ENCODE measurements at regions not wholly inside any gene's neighbourhood (a gene's known extent, or its start where the extent isn't known, plus 50 kb on each side); places are given as distances from the start of the nearest gene placed in this dataset.
"Not testable (repeated sequence)": the region's sequence is repeated elsewhere in the genome, so short reads cannot be mapped to it uniquely, and the experiment has no call there.

DNA sequence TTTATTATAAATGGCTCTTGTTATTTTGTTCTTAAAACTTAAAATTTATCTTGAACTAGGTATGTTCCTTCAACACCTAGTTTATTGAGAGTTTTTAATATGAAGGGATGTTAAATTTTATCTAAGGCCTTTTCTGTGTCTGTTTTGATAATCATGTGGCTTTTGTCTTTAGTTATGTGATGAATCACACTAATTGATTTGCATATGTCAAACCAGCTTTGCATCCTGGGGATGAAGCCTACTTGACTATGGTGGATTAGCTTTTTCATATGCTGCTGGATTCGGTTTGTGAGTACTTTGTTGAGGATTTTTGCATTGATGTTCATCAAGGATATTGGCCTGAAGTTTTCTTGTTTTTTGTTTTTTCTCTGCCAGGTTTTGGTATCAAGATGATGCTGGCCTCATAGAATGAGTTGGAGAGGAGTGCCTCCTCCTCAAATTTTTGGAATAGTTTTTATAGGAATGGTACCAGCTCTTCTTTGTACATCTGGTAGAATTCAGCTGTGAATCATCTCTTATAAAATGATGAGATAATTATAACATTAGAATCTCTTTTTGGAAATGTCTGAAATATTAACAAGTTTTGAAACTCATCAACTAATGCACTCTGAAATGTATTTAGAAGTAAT lies 78.7 kb upstream of the AGR3 start:
- DNase-seq: no peak
- Histone ChIP-seq H3K36me3 (ENCODE audit: control insufficient read depth, insufficient read depth, low read length) (no peaks in the 10 kb centered on the region), H3K4me3 (ENCODE audit: low read depth, low read length) (no peak overlapping the region), H3K4me1 (no peaks in the 10 kb centered on the region), H3K27me3 (replicated peaks; ENCODE audit: control insufficient read depth, insufficient read depth, low read length) (no peaks in the 10 kb centered on the region), H3K9me3 (peaks cover 1% of the 10 kb centered on the region; the same call in 1 of the 2 replicates)
- H3K9me3 Mint-ChIP-seq (ENCODE audit: unreplicated experiment): peaks cover 55% of the 10 kb centered on the region
- ChIA-PET CTCF (no interaction called here), POLR2A (no interaction called here)
- BruUV-seq (replicated peaks): no TSS peak
- no peaks in the 10 kb centered on the region for H3K36me3 Mint-ChIP-seq (ENCODE audit: insufficient read depth, unreplicated experiment)
- H3K27ac Mint-ChIP-seq (ENCODE audit: unreplicated experiment): no peak overlapping the region
- H3K4me1 Mint-ChIP-seq (ENCODE audit: low read depth, unreplicated experiment): peaks cover 18% of the 10 kb centered on the region
- TF ChIP-seq, protein P1, sequence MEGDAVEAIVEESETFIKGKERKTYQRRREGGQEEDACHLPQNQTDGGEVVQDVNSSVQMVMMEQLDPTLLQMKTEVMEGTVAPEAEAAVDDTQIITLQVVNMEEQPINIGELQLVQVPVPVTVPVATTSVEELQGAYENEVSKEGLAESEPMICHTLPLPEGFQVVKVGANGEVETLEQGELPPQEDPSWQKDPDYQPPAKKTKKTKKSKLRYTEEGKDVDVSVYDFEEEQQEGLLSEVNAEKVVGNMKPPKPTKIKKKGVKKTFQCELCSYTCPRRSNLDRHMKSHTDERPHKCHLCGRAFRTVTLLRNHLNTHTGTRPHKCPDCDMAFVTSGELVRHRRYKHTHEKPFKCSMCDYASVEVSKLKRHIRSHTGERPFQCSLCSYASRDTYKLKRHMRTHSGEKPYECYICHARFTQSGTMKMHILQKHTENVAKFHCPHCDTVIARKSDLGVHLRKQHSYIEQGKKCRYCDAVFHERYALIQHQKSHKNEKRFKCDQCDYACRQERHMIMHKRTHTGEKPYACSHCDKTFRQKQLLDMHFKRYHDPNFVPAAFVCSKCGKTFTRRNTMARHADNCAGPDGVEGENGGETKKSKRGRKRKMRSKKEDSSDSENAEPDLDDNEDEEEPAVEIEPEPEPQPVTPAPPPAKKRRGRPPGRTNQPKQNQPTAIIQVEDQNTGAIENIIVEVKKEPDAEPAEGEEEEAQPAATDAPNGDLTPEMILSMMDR (IDR thresholded peaks at IDR 0.05; ENCODE audit: insufficient read depth in 1 of 2, low read depth in 1 of 2, low read length in 1 of 2, severe bottlenecking in 1 of 2, unreplicated experiment in 1 of 2): no peak
- no peaks in the 10 kb centered on the region for H3K27me3 Mint-ChIP-seq (ENCODE audit: insufficient read depth, unreplicated experiment)
- intact Hi-C loops (cut with micrococcal nuclease; ENCODE audit: unreplicated experiment): no loop called here
- H3K4me3 Mint-ChIP-seq (ENCODE audit: unreplicated experiment): no peak overlapping the region

DNA sequence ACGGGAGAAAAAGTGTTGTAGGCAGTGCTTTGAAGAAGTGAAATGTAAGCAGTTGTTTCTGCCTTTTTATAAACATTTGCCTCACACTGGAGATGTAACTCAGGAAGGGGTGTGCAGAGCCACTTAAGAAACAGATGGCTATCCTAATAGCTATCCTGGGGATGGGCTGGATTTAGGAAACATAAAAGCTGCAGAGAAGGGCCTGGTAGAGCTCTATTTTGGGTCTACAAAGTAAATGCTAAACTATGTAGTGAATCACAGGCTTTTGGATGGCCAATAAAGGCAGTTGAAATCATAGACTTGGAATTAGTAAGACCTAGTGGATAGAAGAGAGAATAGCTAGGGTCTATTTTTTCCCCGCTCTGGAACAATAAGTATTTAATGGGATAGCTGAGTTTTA lies 79.9 kb upstream of the AGR3 start:
- TF ChIP-seq, protein P1 (IDR thresholded peaks at IDR 0.05; ENCODE audit: insufficient read depth in 1 of 2, low read depth in 1 of 2, low read length in 1 of 2, severe bottlenecking in 1 of 2, unreplicated experiment in 1 of 2): no peak
- ChIA-PET POLR2A (no interaction called here), CTCF (no interaction called here)
- DNase-seq: no peak
- Mint-ChIP-seq H3K9me3 (ENCODE audit: unreplicated experiment) (peaks cover 51% of the 10 kb centered on the region), H3K27me3 (ENCODE audit: insufficient read depth, unreplicated experiment) (no peaks in the 10 kb centered on the region), H3K36me3 (ENCODE audit: insufficient read depth, unreplicated experiment) (no peaks in the 10 kb centered on the region), H3K27ac (ENCODE audit: unreplicated experiment) (no peak overlapping the region), H3K4me3 (ENCODE audit: unreplicated experiment) (no peak overlapping the region), H3K4me1 (ENCODE audit: low read depth, unreplicated experiment) (peaks cover 18% of the 10 kb centered on the region)
- Histone ChIP-seq H3K36me3 (ENCODE audit: control insufficient read depth, insufficient read depth, low read length) (no peaks in the 10 kb centered on the region), H3K27me3 (replicated peaks; ENCODE audit: control insufficient read depth, insufficient read depth, low read length) (no peaks in the 10 kb centered on the region), H3K4me1 (no peaks in the 10 kb centered on the region), H3K9me3 (peaks cover 4% of the 10 kb centered on the region; the same call in 1 of the 2 replicates), H3K4me3 (ENCODE audit: low read depth, low read length) (no peak overlapping the region)
- intact Hi-C loops (cut with micrococcal nuclease; ENCODE audit: unreplicated experiment): no loop called here
- no TSS peak for BruUV-seq (replicated peaks)

DNA sequence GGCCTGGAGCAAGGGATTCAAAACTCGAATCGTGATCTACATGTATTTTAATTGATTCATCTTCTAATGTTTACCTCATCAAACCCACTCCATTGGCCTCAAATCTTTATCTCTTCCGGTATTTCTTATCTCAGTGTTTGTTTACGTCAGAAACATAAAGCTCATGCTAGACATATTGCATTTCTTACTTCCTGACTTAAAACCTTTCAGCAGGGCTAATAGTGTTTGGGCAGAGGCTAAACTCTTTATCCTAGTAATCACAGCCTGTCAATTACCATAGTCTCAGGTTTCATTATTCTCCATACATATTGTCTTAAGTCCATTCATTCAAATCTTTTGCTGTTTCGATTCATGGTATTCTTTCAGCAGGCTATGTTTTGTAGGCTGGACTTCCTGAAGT lies 81.3 kb upstream of the AGR3 start:
- CTCF ChIA-PET: no interaction called here
- POLR2A ChIA-PET: no interaction called here
- Histone ChIP-seq H3K9me3 (peaks cover 4% of the 10 kb centered on the region; the same call in 1 of the 2 replicates), H3K27me3 (replicated peaks; ENCODE audit: control insufficient read depth, insufficient read depth, low read length) (no peaks in the 10 kb centered on the region), H3K4me1 (no peaks in the 10 kb centered on the region), H3K4me3 (ENCODE audit: low read depth, low read length) (no peak overlapping the region), H3K36me3 (ENCODE audit: control insufficient read depth, insufficient read depth, low read length) (no peaks in the 10 kb centered on the region)
- TF ChIP-seq, protein P1 (IDR thresholded peaks at IDR 0.05; ENCODE audit: insufficient read depth in 1 of 2, low read depth in 1 of 2, low read length in 1 of 2, severe bottlenecking in 1 of 2, unreplicated experiment in 1 of 2): no peak
- intact Hi-C loops (cut with micrococcal nuclease; ENCODE audit: unreplicated experiment): no loop called here
- H3K9me3 Mint-ChIP-seq (ENCODE audit: unreplicated experiment): peaks cover 41% of the 10 kb centered on the region
- DNase-seq: no peak
- no peak overlapping the region for H3K4me3 Mint-ChIP-seq (ENCODE audit: unreplicated experiment)
- no peak overlapping the region for H3K27ac Mint-ChIP-seq (ENCODE audit: unreplicated experiment)
- BruUV-seq (replicated peaks): no TSS peak
- no peaks in the 10 kb centered on the region for H3K27me3 Mint-ChIP-seq (ENCODE audit: insufficient read depth, unreplicated experiment)
- peaks cover 18% of the 10 kb centered on the region for H3K4me1 Mint-ChIP-seq (ENCODE audit: low read depth, unreplicated experiment)
- H3K36me3 Mint-ChIP-seq (ENCODE audit: insufficient read depth, unreplicated experiment): no peaks in the 10 kb centered on the region

DNA sequence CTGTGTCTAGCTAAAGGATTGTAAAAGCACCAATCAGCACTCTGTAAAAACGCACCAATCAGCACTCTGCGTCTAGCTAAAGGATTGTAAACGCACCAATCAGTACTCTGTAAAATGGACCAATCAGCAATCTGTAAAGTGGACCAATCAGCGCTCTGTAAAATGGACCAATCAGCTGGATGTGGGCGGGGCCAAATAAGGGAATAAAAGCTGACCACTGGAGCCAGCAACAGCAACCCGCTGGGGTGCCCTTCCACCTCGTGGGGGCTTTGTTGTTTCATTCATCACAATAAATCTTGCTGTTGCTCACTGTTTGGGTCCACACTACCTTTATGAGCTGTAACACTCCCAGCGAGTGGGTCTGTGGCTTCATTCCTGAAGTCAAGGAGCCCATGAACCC lies 83.9 kb upstream of the AGR3 start:
- H3K36me3 Mint-ChIP-seq (ENCODE audit: insufficient read depth, unreplicated experiment); H3K9me3 ChIP-seq; H3K27ac Mint-ChIP-seq (ENCODE audit: unreplicated experiment); H3K27me3 ChIP-seq (replicated peaks; ENCODE audit: control insufficient read depth, insufficient read depth, low read length); H3K36me3 ChIP-seq (ENCODE audit: control insufficient read depth, insufficient read depth, low read length); H3K4me1 ChIP-seq; BruUV-seq (replicated peaks); POLR2A ChIA-PET; CTCF ChIA-PET; H3K4me3 ChIP-seq (ENCODE audit: low read depth, low read length); intact Hi-C loops (cut with micrococcal nuclease; ENCODE audit: unreplicated experiment); DNase-seq; H3K4me3 Mint-ChIP-seq (ENCODE audit: unreplicated experiment); H3K27me3 Mint-ChIP-seq (ENCODE audit: insufficient read depth, unreplicated experiment); H3K4me1 Mint-ChIP-seq (ENCODE audit: low read depth, unreplicated experiment): not testable (repeated sequence)
- H3K9me3 Mint-ChIP-seq (ENCODE audit: unreplicated experiment): peaks cover 25% of the 10 kb centered on the region
